PC-3 (cell line): ENCODE measurements at regions not wholly inside any gene's neighbourhood (a gene's known extent, or its start where the extent isn't known, plus 50 kb on each side); places are given as distances from the start of the nearest gene placed in this dataset.
"Not testable (repeated sequence)": the region's sequence is repeated elsewhere in the genome, so short reads cannot be mapped to it uniquely, and the experiment has no call there.

ENCODE experiments used
- CTCF ChIP-seq: fragments of 300-600 bp; sonication (generic); conservative IDR thresholded peaks from 2 replicates; pipeline ENCODE4 v1.5.1; 2017; ENCODE audit warnings: antibody characterized with exemption, low read depth, mild to moderate bottlenecking, low read length
- EZH2phosphoT487 ChIP-seq: fragments of 300-600 bp; sonication (generic); IDR thresholded peaks from 2 replicates; pipeline ENCODE4 v1.6.1; 2018; ENCODE audit warnings: mild to moderate bottlenecking, antibody characterized with exemption, low read length, borderline replicate concordance

DNA sequence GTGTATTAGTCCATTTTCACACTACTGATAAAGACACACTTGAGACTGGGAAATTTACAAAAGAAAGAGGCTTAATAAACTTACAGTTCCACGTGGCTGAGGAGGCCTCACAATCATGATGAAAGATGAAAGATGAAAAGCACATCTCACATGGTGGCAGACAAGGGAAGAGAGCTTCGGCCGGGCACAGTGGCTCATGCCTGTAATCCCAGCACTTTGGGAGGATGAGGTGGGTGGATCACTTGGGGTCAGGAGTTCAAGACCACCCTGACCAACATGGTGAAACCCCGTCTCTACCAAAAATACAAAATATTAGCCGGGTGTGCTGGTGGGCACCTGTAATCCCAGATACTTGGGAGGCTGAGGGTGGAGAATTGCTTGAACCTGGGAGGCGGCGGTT lies 682.7 kb downstream of the PTPRU start:
- TF ChIP-seq CTCF, EZH2phosphoT487: not testable (repeated sequence)
